NCI-H2171 treated with DMSO at 0.1 percent for 48 hours (cell line): ENCODE measurements at regions not wholly inside any gene's neighbourhood (a gene's known extent, or its start where the extent isn't known, plus 50 kb on each side); places are given as distances from the start of the nearest gene placed in this dataset.
A peak's percentile ranks its signal among the peaks of the same experiment; 100 is the strongest.

Source experiments
- DNase-seq: peaks from one replicate; lab custom pipeline; 2025; lab: John Stamatoyannopoulos, UW

- no peak for DNase-seq
These were observed 207.0 kb upstream of the CCDC68 start for GRCh38 chr18:55166260-55166598.

- no peak for DNase-seq
These were observed 204.3 kb upstream of the CCDC68 start for GRCh38 chr18:55163550-55163949.

GRCh38 chr18:55161916-55162315 is 202.7 kb upstream of the CCDC68 start:
- DNase-seq = no peak

GRCh38 chr18:55159027-55159426 is 199.8 kb upstream of the CCDC68 start:
- no peak for DNase-seq

GRCh38 chr18:55158570-55158969 is 199.3 kb upstream of the CCDC68 start:
- DNase-seq = no peak

- DNase-seq = peak; percentile 23
These were observed 194.1 kb upstream of the CCDC68 start for GRCh38 chr18:55153346-55153745.

- DNase-seq = no peak
These were observed 193.5 kb upstream of the CCDC68 start for GRCh38 chr18:55152801-55153200.

- DNase-seq = no peak
These were observed 190.7 kb upstream of the CCDC68 start for GRCh38 chr18:55149994-55150393.

- DNase-seq = no peak
These were observed 188.5 kb upstream of the CCDC68 start for GRCh38 chr18:55147791-55148190.

- peak; percentile 6 for DNase-seq
These were observed 185.1 kb upstream of the CCDC68 start for GRCh38 chr18:55144193-55144930.

- DNase-seq = no peak
These were observed 183.1 kb upstream of the CCDC68 start for GRCh38 chr18:55142410-55142809.

GRCh38 chr18:55141318-55141717 is 182.1 kb upstream of the CCDC68 start:
- DNase-seq = no peak

- no peak for DNase-seq
These were observed 180.6 kb upstream of the CCDC68 start for GRCh38 chr18:55139836-55140235.

- DNase-seq = no peak
These were observed 180.0 kb upstream of the CCDC68 start for GRCh38 chr18:55139307-55139706.

- no peak for DNase-seq
These were observed 179.1 kb upstream of the CCDC68 start for GRCh38 chr18:55138401-55138800.

GRCh38 chr18:55137602-55138001 is 178.3 kb upstream of the CCDC68 start:
- DNase-seq = no peak

- DNase-seq = no peak
These were observed 177.6 kb upstream of the CCDC68 start for GRCh38 chr18:55136864-55137263.

GRCh38 chr18:55136258-55136657 is 177.0 kb upstream of the CCDC68 start:
- DNase-seq = no peak

- no peak for DNase-seq
These were observed 174.1 kb upstream of the CCDC68 start for GRCh38 chr18:55133378-55133777.

GRCh38 chr18:55128437-55128836 is 169.2 kb upstream of the CCDC68 start:
- no peak for DNase-seq

- DNase-seq = no peak
These were observed 165.0 kb upstream of the CCDC68 start for GRCh38 chr18:55124078-55124763.

- DNase-seq = no peak
These were observed 164.1 kb upstream of the CCDC68 start for GRCh38 chr18:55123361-55123760.

- DNase-seq = no peak
These were observed 162.3 kb upstream of the CCDC68 start for GRCh38 chr18:55121397-55122170.
